ENCODE measurements at regions not wholly inside any gene's neighbourhood (a gene's known extent, or its start where the extent isn't known, plus 50 kb on each side); places are given as distances from the start of the nearest gene placed in this dataset.

DNA sequence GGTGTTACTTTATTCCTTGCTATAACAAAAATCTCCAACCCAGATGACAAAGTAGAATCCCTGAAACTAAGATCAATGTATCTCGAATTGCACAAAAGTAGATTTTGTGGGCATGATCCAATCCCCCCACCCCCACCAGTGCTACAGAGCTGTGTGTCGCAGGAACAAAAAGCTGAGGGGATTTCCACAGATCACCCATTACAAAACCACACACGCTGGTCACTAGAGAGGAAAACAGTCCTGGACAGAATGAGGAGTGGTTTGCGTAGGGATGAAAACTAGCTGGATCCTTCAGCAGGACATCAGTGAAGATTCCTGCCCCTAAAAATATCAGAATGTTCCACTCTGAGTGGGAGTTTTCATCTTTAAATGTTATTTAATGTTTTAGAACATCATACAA is 165.3 kb upstream of the STK17B start:
- Histone ChIP-seq H2AFZ (ENCODE audit: low read depth, low read length, poor library complexity, severe bottlenecking) (no peak overlapping the region), H3K9me2 (ENCODE audit: insufficient read depth) (no peaks in the 10 kb centered on the region), H3K9me3 (ENCODE audit: control insufficient read depth in 1 of 2, insufficient read depth in 1 of 2, low read depth in 1 of 2, low read length in 2 of 2) (no peaks in the 10 kb centered on the region), H3K9ac (ENCODE audit: low read length) (no peak overlapping the region), H3K4me2 (ENCODE audit: low read length) (no peak overlapping the region), H3K36me3 (ENCODE audit: control insufficient read depth in 1 of 2, insufficient read depth in 2 of 2, low read length in 2 of 2) (no peaks in the 10 kb centered on the region), H3K4me3 (replicated peaks in 1 of 2; ENCODE audit: low read depth in 1 of 2, low read length in 2 of 2) (no peak overlapping the region), H3K4me1 (ENCODE audit: control insufficient read depth in 1 of 2, insufficient read depth in 2 of 2, low read length in 2 of 2) (no peaks in the 10 kb centered on the region), H4K20me1 (ENCODE audit: insufficient read depth) (no peaks in the 10 kb centered on the region), H3K79me2 (ENCODE audit: insufficient read depth, low read length) (no peaks in the 10 kb centered on the region), H3K27me3 (ENCODE audit: insufficient read depth, low read length) (no peaks in the 10 kb centered on the region), H3K27ac (ENCODE audit: low read depth, low read length) (no peak overlapping the region)
- no TSS peak for BruUV-seq (replicated peaks)
- POLR2A ChIA-PET = no interaction called here
- ATAC-seq (no peak), DNase-seq (ENCODE audit: low read depth, low spot score) (no peak)
- intact Hi-C loops (cut with micrococcal nuclease) = loop anchor here (1.0 kb wide), 2 partner anchors 205 to 258 kb away; no protein-coding TSS in a partner anchor
- RAD21 ChIA-PET (ENCODE audit: low non-redundant PET in 1 of 2, low total read pairs in 2 of 2, uncharacterized antibody in 2 of 2, unreplicated experiment in 2 of 2) = interaction anchor here (0.9 to 1.3 kb wide), 3 partner anchors 39 to 259 kb away, joined by 3 to 6 read pairs (median 3); no protein-coding TSS in a partner anchor
- TF ChIP-seq SP1 (IDR thresholded peaks at IDR 0.05; ENCODE audit: low read depth) (no peak), JUND (IDR thresholded peaks at IDR 0.05) (no peak), ZFX (IDR thresholded peaks at IDR 0.05) (no peak), POLR2A (IDR thresholded peaks at IDR 0.05; ENCODE audit: borderline replicate concordance, extremely low read depth, insufficient read depth, insufficient read length) (no peak), YY1 (IDR thresholded peaks at IDR 0.05; ENCODE audit: extremely low read depth, insufficient replicate concordance, low read depth, low read length) (no peak)
- TF ChIP-seq, protein P1, sequence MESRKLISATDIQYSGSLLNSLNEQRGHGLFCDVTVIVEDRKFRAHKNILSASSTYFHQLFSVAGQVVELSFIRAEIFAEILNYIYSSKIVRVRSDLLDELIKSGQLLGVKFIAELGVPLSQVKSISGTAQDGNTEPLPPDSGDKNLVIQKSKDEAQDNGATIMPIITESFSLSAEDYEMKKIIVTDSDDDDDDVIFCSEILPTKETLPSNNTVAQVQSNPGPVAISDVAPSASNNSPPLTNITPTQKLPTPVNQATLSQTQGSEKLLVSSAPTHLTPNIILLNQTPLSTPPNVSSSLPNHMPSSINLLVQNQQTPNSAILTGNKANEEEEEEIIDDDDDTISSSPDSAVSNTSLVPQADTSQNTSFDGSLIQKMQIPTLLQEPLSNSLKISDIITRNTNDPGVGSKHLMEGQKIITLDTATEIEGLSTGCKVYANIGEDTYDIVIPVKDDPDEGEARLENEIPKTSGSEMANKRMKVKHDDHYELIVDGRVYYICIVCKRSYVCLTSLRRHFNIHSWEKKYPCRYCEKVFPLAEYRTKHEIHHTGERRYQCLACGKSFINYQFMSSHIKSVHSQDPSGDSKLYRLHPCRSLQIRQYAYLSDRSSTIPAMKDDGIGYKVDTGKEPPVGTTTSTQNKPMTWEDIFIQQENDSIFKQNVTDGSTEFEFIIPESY (IDR thresholded peaks at IDR 0.05; ENCODE audit: extremely low read depth, insufficient replicate concordance, low read length) = no peak
- CTCF ChIA-PET = interaction anchor here (0.6 to 2.4 kb wide), 18 partner anchors 8 to 442 kb away, joined by 3 to 22 read pairs (median 4); no protein-coding TSS in a partner anchor

Data from HCT116 (cell line).